ENCODE measurements at regions not wholly inside any gene's neighbourhood (a gene's known extent, or its start where the extent isn't known, plus 50 kb on each side); places are given as distances from the start of the nearest gene placed in this dataset.
"Not testable (repeated sequence)": the region's sequence is repeated elsewhere in the genome, so short reads cannot be mapped to it uniquely, and the experiment has no call there.

DNA sequence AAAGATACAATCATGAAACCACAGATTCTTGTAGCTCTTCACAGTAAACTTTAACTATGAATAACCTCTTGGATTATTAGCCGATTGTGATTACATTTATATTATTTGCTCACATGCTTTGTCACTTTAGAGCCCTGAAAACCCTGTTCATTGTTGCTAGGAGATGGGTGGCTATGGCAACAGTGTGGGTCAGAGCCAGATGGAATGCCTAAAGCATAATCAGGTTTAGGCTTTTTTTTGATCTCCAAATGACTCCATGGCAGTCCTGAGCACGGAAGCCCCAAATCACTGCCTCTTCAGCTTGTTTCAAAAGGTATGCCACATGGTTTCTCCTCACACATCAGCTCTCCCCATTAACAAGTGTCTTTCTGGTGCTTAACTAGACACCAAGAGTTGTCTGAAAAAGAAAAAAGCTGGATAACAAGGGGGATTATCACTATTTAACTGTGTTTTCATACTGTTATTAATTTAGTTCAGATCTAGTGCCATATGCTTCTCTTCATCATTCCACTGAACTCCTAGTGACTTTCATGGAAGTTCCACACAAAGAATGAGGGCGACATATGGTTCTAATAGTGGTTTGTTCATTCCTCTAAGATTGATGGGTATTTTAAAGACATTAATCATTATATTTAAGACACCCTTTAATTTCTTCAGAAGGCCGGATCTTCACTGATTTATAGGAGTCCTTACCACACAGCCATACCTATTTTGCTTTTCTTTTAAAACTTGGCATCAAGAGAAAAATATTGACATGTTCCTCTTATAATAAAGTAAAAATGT lies 88.8 kb upstream of the PAM start:
- peak in 1 of 2 experiments; percentile 12 for DNase-seq

DNA sequence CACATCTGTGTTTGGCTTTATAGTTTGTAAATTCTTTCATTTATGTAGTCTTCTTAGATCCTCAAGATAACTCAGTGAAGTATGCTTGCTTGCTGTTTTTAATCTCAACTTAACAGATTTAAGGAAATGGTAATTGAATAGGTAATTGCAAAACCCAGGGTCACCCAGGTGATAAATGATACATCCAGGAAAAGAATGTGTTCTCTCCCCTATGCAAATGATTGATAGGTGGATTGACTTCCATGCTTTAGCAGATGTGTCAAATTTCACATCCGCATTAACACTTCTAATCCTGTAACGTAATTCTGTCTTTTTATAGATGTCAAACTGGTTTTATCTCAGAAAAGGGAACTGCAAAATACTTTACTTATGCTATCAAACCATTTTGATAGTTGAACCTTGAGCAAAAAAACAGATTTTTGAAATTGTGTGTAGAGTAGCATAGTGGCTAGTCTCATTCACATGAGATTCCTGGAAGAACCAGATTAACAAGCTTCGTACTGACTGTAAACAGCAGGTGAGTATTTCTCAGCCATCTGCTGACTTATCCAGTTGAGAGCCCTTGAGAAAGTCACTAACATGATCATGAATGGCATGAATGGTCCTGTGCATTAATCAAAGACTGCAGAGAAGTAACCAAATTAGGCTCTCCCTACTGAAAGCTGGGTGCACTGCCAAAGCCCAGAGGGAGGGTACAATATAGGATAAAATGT lies 86.7 kb upstream of the PAM start:
- no peak for DNase-seq

- no peak for DNase-seq
These were observed 84.8 kb upstream of the PAM start for GRCh38 chr5:102670224-102670836.

- DNase-seq = not testable (repeated sequence)
These were observed 83.9 kb upstream of the PAM start for GRCh38 chr5:102671033-102671734.

- DNase-seq = no peak
These were observed 76.6 kb upstream of the PAM start for GRCh38 chr5:102678267-102679058.

- DNase-seq = peak; percentile 64 to 78
These were observed 73.6 kb upstream of the PAM start for GRCh38 chr5:102681403-102681983.

DNA sequence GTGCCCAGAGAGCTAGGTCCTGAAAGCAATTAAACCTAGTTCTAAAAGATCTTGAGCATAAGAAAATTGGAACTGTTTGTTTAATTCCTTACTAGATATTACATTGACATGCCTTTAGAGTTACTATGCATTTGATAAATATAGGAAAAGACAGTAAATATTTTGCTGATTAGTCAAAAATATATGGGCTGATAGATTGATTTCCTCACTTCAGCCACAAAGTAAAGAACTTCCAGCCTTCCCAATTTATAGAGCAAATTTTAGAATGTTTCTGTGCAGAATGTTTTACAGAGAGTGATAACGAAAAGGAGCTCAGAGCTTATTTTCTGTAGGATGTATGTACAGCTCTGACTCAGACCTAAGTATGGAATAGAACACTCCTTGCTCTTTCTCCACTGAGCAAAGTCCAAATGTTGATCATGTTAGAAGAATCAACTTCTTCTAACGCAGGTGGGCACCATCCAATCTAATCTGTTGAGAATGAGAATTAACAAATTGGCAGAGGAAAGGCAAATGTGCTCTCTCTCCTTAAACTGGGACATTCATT lies 72.9 kb upstream of the PAM start:
- DNase-seq = no peak

GRCh38 chr5:102688076-102688475 lies 67.0 kb upstream of the PAM start:
- not testable (repeated sequence) for DNase-seq

DNA sequence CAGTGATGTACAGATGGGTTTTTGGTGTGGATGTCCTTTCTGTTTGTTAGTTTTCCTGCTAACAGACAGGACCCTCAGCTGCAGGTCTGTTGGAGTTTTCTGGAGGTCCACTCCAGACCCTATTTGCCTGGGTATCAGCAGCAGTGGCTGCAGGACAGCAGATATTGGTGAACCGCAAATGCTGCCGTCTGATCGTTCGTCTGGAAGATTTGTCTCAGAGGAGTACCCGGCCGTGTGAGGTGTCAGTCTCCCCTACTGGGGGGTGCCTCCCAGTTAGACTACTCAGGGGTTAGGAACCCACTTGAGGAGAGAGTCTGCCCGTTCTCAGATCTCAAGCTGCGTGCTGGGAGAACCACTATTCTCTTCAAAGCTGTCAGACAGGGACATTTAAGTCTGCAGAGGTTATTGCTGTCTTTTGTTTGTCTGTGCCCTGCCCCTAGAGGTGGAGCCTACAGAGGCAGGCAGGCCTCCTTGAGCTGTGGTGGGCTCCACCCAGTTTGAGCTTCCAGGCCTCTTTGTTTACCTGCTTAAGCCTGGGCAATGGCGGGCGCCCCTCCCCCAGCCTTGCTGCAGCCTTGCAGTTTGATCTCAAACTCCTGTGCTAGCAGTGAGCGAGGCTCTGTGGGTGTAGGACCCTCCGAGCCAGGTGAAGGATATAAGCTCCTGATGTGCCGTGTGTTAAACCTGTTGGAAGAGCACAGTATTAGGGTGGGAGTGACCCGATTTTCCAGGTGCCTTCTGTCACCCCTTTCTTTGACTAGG lies 66.3 kb upstream of the PAM start:
- DNase-seq = not testable (repeated sequence)

DNA sequence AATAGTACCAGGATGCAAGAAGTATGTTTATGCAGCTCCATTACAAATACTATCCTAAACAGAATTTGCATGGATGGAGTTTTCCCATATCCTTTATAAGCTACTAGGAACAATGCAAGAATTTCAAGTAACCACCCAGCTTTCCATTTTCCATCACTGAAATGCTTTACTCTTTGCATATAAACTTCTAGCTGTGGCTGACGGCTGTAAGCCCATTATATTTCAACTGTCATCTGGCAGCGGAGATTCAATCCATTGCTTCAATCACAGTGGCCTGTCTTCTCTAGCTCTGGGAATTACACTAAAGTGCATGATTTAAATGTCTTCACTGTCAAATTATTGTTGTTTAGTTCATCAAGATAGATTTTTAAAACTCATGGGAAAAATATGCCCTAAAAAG lies 64.2 kb upstream of the PAM start:
- no peak for DNase-seq

GRCh38 chr5:102691434-102691833 lies 63.7 kb upstream of the PAM start:
- no peak for DNase-seq

GRCh38 chr5:102700120-102700831 lies 54.8 kb upstream of the PAM start:
- DNase-seq = no peak

GRCh38 chr5:102700916-102701315 lies 54.2 kb upstream of the PAM start:
- no peak for DNase-seq

GRCh38 chr5:102701748-102702147 lies 53.4 kb upstream of the PAM start:
- DNase-seq = no peak

Measured in NCI-H2081 (cell line).